ENCODE measurements at regions not wholly inside any gene's neighbourhood (a gene's known extent, or its start where the extent isn't known, plus 50 kb on each side); places are given as distances from the start of the nearest gene placed in this dataset.

- intact Hi-C loops (cut with micrococcal nuclease), result no loop called here
Measured at GRCh38 chr5:159638481-159638880, 277.8 kb upstream of the ADRA1B start.

GRCh38 chr5:159638954-159639559 is 277.2 kb upstream of the ADRA1B start:
- intact Hi-C loops (cut with micrococcal nuclease), result no loop called here

GRCh38 chr5:159639590-159639989 is 276.7 kb upstream of the ADRA1B start:
- intact Hi-C loops (cut with micrococcal nuclease), result no loop called here

- intact Hi-C loops (cut with micrococcal nuclease), result no loop called here
Measured at GRCh38 chr5:159640446-159640845, 275.8 kb upstream of the ADRA1B start.

GRCh38 chr5:159640921-159641320 is 275.4 kb upstream of the ADRA1B start:
- intact Hi-C loops (cut with micrococcal nuclease), result no loop called here

GRCh38 chr5:159641371-159642039 is 274.8 kb upstream of the ADRA1B start:
- intact Hi-C loops (cut with micrococcal nuclease), result no loop called here

- intact Hi-C loops (cut with micrococcal nuclease), result no loop called here
Measured at GRCh38 chr5:159642379-159642778, 273.9 kb upstream of the ADRA1B start.

GRCh38 chr5:159644053-159644452 is 272.2 kb upstream of the ADRA1B start:
- intact Hi-C loops (cut with micrococcal nuclease), result no loop called here

GRCh38 chr5:159645179-159645846 is 271.0 kb upstream of the ADRA1B start:
- intact Hi-C loops (cut with micrococcal nuclease), result no loop called here

- intact Hi-C loops (cut with micrococcal nuclease), result no loop called here
Measured at GRCh38 chr5:159650803-159651202, 265.5 kb upstream of the ADRA1B start.

GRCh38 chr5:159655757-159656409 is 260.4 kb upstream of the ADRA1B start:
- intact Hi-C loops (cut with micrococcal nuclease), result no loop called here

GRCh38 chr5:159657298-159657697 is 259.0 kb upstream of the ADRA1B start:
- intact Hi-C loops (cut with micrococcal nuclease), result no loop called here

GRCh38 chr5:159657771-159658170 is 258.5 kb upstream of the ADRA1B start:
- intact Hi-C loops (cut with micrococcal nuclease), result no loop called here

GRCh38 chr5:159658266-159658925 is 257.9 kb upstream of the ADRA1B start:
- intact Hi-C loops (cut with micrococcal nuclease), result no loop called here

GRCh38 chr5:159660401-159660800 is 255.9 kb upstream of the ADRA1B start:
- intact Hi-C loops (cut with micrococcal nuclease), result no loop called here

GRCh38 chr5:159663986-159664385 is 252.3 kb upstream of the ADRA1B start:
- intact Hi-C loops (cut with micrococcal nuclease), result no loop called here

- intact Hi-C loops (cut with micrococcal nuclease), result no loop called here
Measured at GRCh38 chr5:159667286-159667685, 249.0 kb upstream of the ADRA1B start.

GRCh38 chr5:159668556-159668955 is 247.7 kb upstream of the ADRA1B start:
- intact Hi-C loops (cut with micrococcal nuclease), result no loop called here

GRCh38 chr5:159669559-159669958 is 246.7 kb upstream of the ADRA1B start:
- intact Hi-C loops (cut with micrococcal nuclease), result no loop called here

- intact Hi-C loops (cut with micrococcal nuclease), result no loop called here
Measured at GRCh38 chr5:159671886-159672285, 244.4 kb upstream of the ADRA1B start.

- intact Hi-C loops (cut with micrococcal nuclease), result no loop called here
Measured at GRCh38 chr5:159673538-159673937, 242.7 kb upstream of the ADRA1B start.

Data from T-helper 1 cell treated with Interleukin-12 subunit alpha and Interleukin-12 subunit beta and Interleukin-4 antibody, amounts not matched to agents 30 ng/mL and 1 ng/mL, for 36 hours (primary cell).